GM21390 (cell line): ENCODE measurements at regions not wholly inside any gene's neighbourhood (a gene's known extent, or its start where the extent isn't known, plus 50 kb on each side); places are given as distances from the start of the nearest gene placed in this dataset.

Experiments used
- ATAC-seq: cut with Tn5 transposase; IDR thresholded peaks from one replicate; pipeline ENCODE4 v1.9.1; 2021; ENCODE audit not compliant: unreplicated experiment

GRCh38 chr2:103942199-103942598 lies 911.7 kb upstream of the POU3F3 start:
- no peak for ATAC-seq

- ATAC-seq = no peak
Measured at GRCh38 chr2:103945083-103945482, 908.8 kb upstream of the POU3F3 start.

GRCh38 chr2:103959174-103960128 lies 894.5 kb upstream of the POU3F3 start:
- peak; percentile 71 for ATAC-seq

GRCh38 chr2:103960129-103960513 lies 893.8 kb upstream of the POU3F3 start:
- ATAC-seq = no peak

- ATAC-seq = no peak
Measured at GRCh38 chr2:103960951-103961350, 893.0 kb upstream of the POU3F3 start.

- no peak for ATAC-seq
Measured at GRCh38 chr2:103961862-103962261, 892.1 kb upstream of the POU3F3 start.

- ATAC-seq = no peak
Measured at GRCh38 chr2:103962670-103963069, 891.2 kb upstream of the POU3F3 start.

GRCh38 chr2:103963146-103963725 lies 890.7 kb upstream of the POU3F3 start:
- no peak for ATAC-seq

- ATAC-seq = no peak
Measured at GRCh38 chr2:103977241-103977640, 876.7 kb upstream of the POU3F3 start.

- no peak for ATAC-seq
Measured at GRCh38 chr2:103977668-103978067, 876.2 kb upstream of the POU3F3 start.

- no peak for ATAC-seq
Measured at GRCh38 chr2:103980401-103980800, 873.5 kb upstream of the POU3F3 start.

- ATAC-seq = no peak
Measured at GRCh38 chr2:103982691-103983090, 871.2 kb upstream of the POU3F3 start.

GRCh38 chr2:103986001-103986400 lies 867.9 kb upstream of the POU3F3 start:
- no peak for ATAC-seq

- ATAC-seq = no peak
Measured at GRCh38 chr2:103991591-103991990, 862.3 kb upstream of the POU3F3 start.

- ATAC-seq = no peak
Measured at GRCh38 chr2:104004821-104005220, 849.1 kb upstream of the POU3F3 start.

GRCh38 chr2:104016801-104017200 lies 837.1 kb upstream of the POU3F3 start:
- no peak for ATAC-seq

GRCh38 chr2:104023306-104023705 lies 830.6 kb upstream of the POU3F3 start:
- no peak for ATAC-seq

- no peak for ATAC-seq
Measured at GRCh38 chr2:104023765-104024164, 830.1 kb upstream of the POU3F3 start.

GRCh38 chr2:104025295-104025694 lies 828.6 kb upstream of the POU3F3 start:
- no peak for ATAC-seq

GRCh38 chr2:104026725-104027124 lies 827.2 kb upstream of the POU3F3 start:
- no peak for ATAC-seq

- no peak for ATAC-seq
Measured at GRCh38 chr2:104027321-104027720, 826.6 kb upstream of the POU3F3 start.

GRCh38 chr2:104028061-104028460 lies 825.9 kb upstream of the POU3F3 start:
- no peak for ATAC-seq
